PC-3 (cell line): ENCODE measurements at regions not wholly inside any gene's neighbourhood (a gene's known extent, or its start where the extent isn't known, plus 50 kb on each side); places are given as distances from the start of the nearest gene placed in this dataset.

Source experiments
- ATAC-seq: fragments of 200-7000 bp; cut with Tn5 transposase; 2 replicates; pipeline ENCODE4 v1.9.1; 2020; ENCODE audit warnings: mild to moderate bottlenecking, moderate library complexity
- BruUV-seq: library from RNA; stranded (reverse); fragments of 400-500 nt; replicated peaks from 2 replicates; lab custom pipeline; 2021; lab: Mats Ljungman, UMichigan
- CTCF ChIA-PET: fragments of 300-600 bp; sonication (Branson Sonifier 250); formaldehyde crosslinking; loops from one replicate; lab custom pipeline; 2022; ENCODE audit warnings: antibody characterized with exemption; lab: Charles Lee
- POLR2A ChIA-PET: fragments of 300-600 bp; sonication (Branson Sonifier 250); formaldehyde crosslinking; loops from one replicate; lab custom pipeline; 2022; ENCODE audit warnings: antibody characterized with exemption; ENCODE audit not compliant: unreplicated experiment; lab: Charles Lee
- DNase-seq: peaks from one replicate; pipeline ENCODE4 v3.0.0-alpha.2; 2015
- H2AFZ ChIP-seq: fragments of 300-600 bp; sonication (generic); 2 replicates; pipeline ENCODE4 v1.6.0; 2016; ENCODE audit warnings: antibody characterized with exemption, low read length
- H3F3A ChIP-seq: fragments of 300-600 bp; sonication (generic); one replicate; pipeline ENCODE4 v1.6.0; 2017; ENCODE audit warnings: antibody characterized with exemption, low read length, control low read depth, mild to moderate bottlenecking; ENCODE audit not compliant: unreplicated experiment
- H3K27ac ChIP-seq: fragments of 300-600 bp; sonication (generic); 2 replicates; pipeline ENCODE4 v1.5.1; 2016; ENCODE audit warnings: mild to moderate bottlenecking, low read length
- H3K27me3 ChIP-seq: fragments of 300-600 bp; sonication (generic); 2 replicates; pipeline ENCODE4 v1.6.1; 2016; ENCODE audit warnings: low read length, mixed read lengths
- H3K36me3 ChIP-seq: fragments of 300-600 bp; sonication (generic); 2 replicates; pipeline ENCODE4 v1.6.1; 2016; ENCODE audit warnings: low read depth, mixed run types, low read length, mixed read lengths
- H3K4me1 ChIP-seq: fragments of 300-600 bp; sonication (generic); 2 replicates; pipeline ENCODE4 v1.5.1; 2016; ENCODE audit warnings: low read length; ENCODE audit not compliant: insufficient read depth
- H3K4me2 ChIP-seq: fragments of 300-600 bp; sonication (generic); 2 replicates; pipeline ENCODE4 v1.6.0; 2016; ENCODE audit warnings: low read length
- H3K4me3 ChIP-seq: fragments of 300-600 bp; sonication (generic); 2 replicates; pipeline ENCODE4 v1.5.1; 2016; ENCODE audit warnings: mild to moderate bottlenecking, low read length, mixed read lengths
- H3K79me2 ChIP-seq: fragments of 300-600 bp; sonication (generic); 2 replicates; pipeline ENCODE4 v1.6.1; 2017; ENCODE audit warnings: low read length, mixed read lengths
- H3K9ac ChIP-seq: fragments of 300-600 bp; sonication (generic); 2 replicates; pipeline ENCODE4 v1.6.0; 2016; ENCODE audit warnings: mild to moderate bottlenecking, low read length
- H3K9me2 ChIP-seq: fragments of 300-600 bp; sonication (generic); replicated peaks from 2 replicates; pipeline ENCODE4 v1.6.1; 2016; ENCODE audit warnings: mixed run types, low read length, mixed read lengths
- H3K9me3 ChIP-seq: fragments of 300-600 bp; sonication (generic); 2 replicates; pipeline ENCODE4 v1.6.1; 2016; ENCODE audit warnings: low read length, mixed read lengths
- H4K20me1 ChIP-seq: fragments of 300-600 bp; sonication (generic); 2 replicates; pipeline ENCODE4 v1.6.1; 2016; ENCODE audit warnings: low read length, mixed read lengths
- CTCF ChIP-seq: fragments of 300-600 bp; sonication (generic); conservative IDR thresholded peaks from 2 replicates; pipeline ENCODE4 v1.5.1; 2017; ENCODE audit warnings: antibody characterized with exemption, low read depth, mild to moderate bottlenecking, low read length
- EZH2 ChIP-seq: fragments of 300-600 bp; sonication (generic); IDR thresholded peaks from one replicate; pipeline ENCODE4 v1.6.1; 2017; ENCODE audit warnings: antibody characterized with exemption, mild to moderate bottlenecking, low read length; ENCODE audit not compliant: unreplicated experiment
- EZH2phosphoT487 ChIP-seq: fragments of 300-600 bp; sonication (generic); IDR thresholded peaks from 2 replicates; pipeline ENCODE4 v1.6.1; 2018; ENCODE audit warnings: mild to moderate bottlenecking, antibody characterized with exemption, low read length, borderline replicate concordance
- intact Hi-C: fragments of 100-400 bp; cut with micrococcal nuclease; formaldehyde crosslinking; loops from 2 replicates; pipeline ENCODE4 v1.9.0; 2023

DNA sequence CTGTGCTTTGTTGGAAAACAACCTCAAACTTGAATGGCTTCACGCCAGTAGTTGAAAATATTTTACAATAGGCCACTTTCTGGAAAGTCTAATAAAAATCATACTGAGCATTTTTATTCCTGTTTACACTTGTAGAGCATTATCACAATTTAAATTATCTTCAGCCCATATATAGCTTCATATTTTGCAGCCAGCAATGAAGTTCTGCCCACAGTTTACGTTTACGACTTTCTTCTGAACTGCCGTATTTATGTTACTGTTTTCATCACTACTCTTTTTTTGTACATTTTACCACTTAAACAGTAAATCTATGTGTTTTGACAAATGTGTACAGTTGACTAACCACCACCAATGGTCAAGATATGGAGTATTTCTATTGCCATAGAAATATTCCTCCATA, 86.2 kb downstream of the COPS8 start:
- DNase-seq: no peak
- Histone ChIP-seq H3K9me2 (no peaks in the 10 kb centered on the region), H3K27ac (no peak overlapping the region), H2AFZ (peak overlapping the region; percentile 32; the same call in 1 of the 2 replicates), H3K27me3 (no peaks in the 10 kb centered on the region), H3K9me3 (no peaks in the 10 kb centered on the region), H4K20me1 (no peaks in the 10 kb centered on the region), H3K4me3 (no peak overlapping the region; the same call in 1 of the 2 replicates), H3K4me2 (peak overlapping the region; percentile 45), H3K36me3 (no peaks in the 10 kb centered on the region), H3K9ac (no peak overlapping the region), H3K4me1 (peaks cover 21% of the 10 kb centered on the region), H3F3A (no peaks in the 10 kb centered on the region), H3K79me2 (no peaks in the 10 kb centered on the region)
- TF ChIP-seq CTCF (no peak), EZH2phosphoT487 (no peak), EZH2 (no peak)
- CTCF ChIA-PET: interaction anchor here (0.7 to 0.9 kb wide), 2 partner anchors 238 to 400 kb away, joined by 3 to 4 read pairs; no protein-coding TSS in a partner anchor
- no TSS peak for BruUV-seq
- intact Hi-C loops: loop anchor here (1.0 to 10.0 kb wide), 5 partner anchors 53 to 238 kb away; no protein-coding TSS in a partner anchor
- POLR2A ChIA-PET: no interaction called here
- peak; percentile 43; the same call in 1 of the 2 replicates for ATAC-seq

- H3K27ac ChIP-seq: no peak overlapping the region
- peaks cover 34% of the 10 kb centered on the region for H3K4me1 ChIP-seq
- no TSS peak for BruUV-seq
- H3F3A ChIP-seq: no peaks in the 10 kb centered on the region
- no peak overlapping the region for H3K9ac ChIP-seq
- H2AFZ ChIP-seq: no peak overlapping the region
- ChIA-PET CTCF (interaction anchor here (0.7 kb wide), 1 partner anchor 123 kb away, joined by 3 read pairs; no protein-coding TSS in a partner anchor), POLR2A (no interaction called here)
- H3K4me3 ChIP-seq: no peak overlapping the region
- H4K20me1 ChIP-seq: no peaks in the 10 kb centered on the region
- H3K4me2 ChIP-seq: no peak overlapping the region
- ATAC-seq (no peak), DNase-seq (no peak)
- intact Hi-C loops: loop anchor here (10.0 kb wide), 2 partner anchors 48 to 118 kb away; no protein-coding TSS in a partner anchor
- no peaks in the 10 kb centered on the region for H3K9me2 ChIP-seq
- H3K36me3 ChIP-seq: no peaks in the 10 kb centered on the region
- TF ChIP-seq EZH2: no peak
- TF ChIP-seq CTCF: no peak
- no peak for TF ChIP-seq EZH2phosphoT487
- H3K9me3 ChIP-seq: no peaks in the 10 kb centered on the region
- H3K79me2 ChIP-seq: no peaks in the 10 kb centered on the region
- no peaks in the 10 kb centered on the region for H3K27me3 ChIP-seq
Observed at GRCh38 chr2:237177052-237177451, 91.4 kb downstream of the COPS8 start.

DNA sequence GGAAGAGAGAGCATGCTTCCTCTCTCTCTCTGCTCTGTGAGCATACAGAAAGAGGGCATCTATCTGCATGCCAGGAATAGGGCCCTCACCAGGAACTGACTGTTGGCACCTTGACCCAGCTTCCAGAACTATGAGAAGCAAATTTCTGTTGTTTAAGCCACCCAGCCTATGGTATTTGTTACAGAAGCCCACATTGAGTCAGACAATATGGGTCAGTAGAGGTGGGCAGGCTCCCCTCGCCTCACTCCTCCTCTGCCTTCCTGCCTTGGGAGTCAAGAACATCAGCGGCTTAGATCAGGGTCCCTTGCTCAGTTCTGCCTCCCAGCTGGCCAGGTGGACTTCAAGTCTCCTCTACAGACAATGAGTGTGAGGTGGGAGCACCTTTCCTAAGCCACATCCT, 92.3 kb downstream of the COPS8 start:
- TF ChIP-seq CTCF: no peak
- no peak for TF ChIP-seq EZH2phosphoT487
- TF ChIP-seq EZH2: no peak
- ATAC-seq (no peak), DNase-seq (no peak)
- H3K27ac ChIP-seq: peak overlapping the region; percentile 67
- peaks cover 30% of the 10 kb centered on the region for H3K4me1 ChIP-seq
- H3K27me3 ChIP-seq: no peaks in the 10 kb centered on the region
- CTCF ChIA-PET: no interaction called here
- H3K79me2 ChIP-seq: no peaks in the 10 kb centered on the region
- intact Hi-C loops: loop anchor here (2.0 to 10.0 kb wide), 3 partner anchors 47 to 117 kb away; no protein-coding TSS in a partner anchor
- H4K20me1 ChIP-seq: no peaks in the 10 kb centered on the region
- H3F3A ChIP-seq: no peaks in the 10 kb centered on the region
- H3K9me3 ChIP-seq: no peaks in the 10 kb centered on the region
- no peak overlapping the region for H2AFZ ChIP-seq
- H3K9ac ChIP-seq: no peak overlapping the region; the same call in 1 of the 2 replicates
- H3K9me2 ChIP-seq: no peaks in the 10 kb centered on the region
- no peaks in the 10 kb centered on the region for H3K36me3 ChIP-seq
- peak overlapping the region; percentile 37 for H3K4me2 ChIP-seq
- BruUV-seq: no TSS peak
- POLR2A ChIA-PET: no interaction called here
- no peak overlapping the region for H3K4me3 ChIP-seq
